Left ventricle myocardium inferior (tissue), 1 donor: ENCODE measurements at regions not wholly inside any gene's neighbourhood (a gene's known extent, or its start where the extent isn't known, plus 50 kb on each side); places are given as distances from the start of the nearest gene placed in this dataset.

Experiments used
- DNase-seq: peaks from one replicate; pipeline ENCODE4 v3.0.0-alpha.2; 2020
- H3K27ac ChIP-seq: fragments of 200-600 bp; replicated peaks from 2 replicates; pipeline ENCODE4 v1.8.0; 2021
- H3K27me3 ChIP-seq: fragments of 200-600 bp; 2 replicates; pipeline ENCODE4 v1.8.0; 2021; ENCODE audit warnings: low read depth
- H3K36me3 ChIP-seq: fragments of 200-600 bp; 2 replicates; pipeline ENCODE4 v1.8.0; 2021
- H3K4me1 ChIP-seq: fragments of 200-600 bp; 2 replicates; pipeline ENCODE4 v1.8.0; 2021
- H3K4me3 ChIP-seq: fragments of 200-600 bp; 2 replicates; pipeline ENCODE4 v1.8.0; 2021; ENCODE audit warnings: mild to moderate bottlenecking, moderate library complexity
- H3K9me3 ChIP-seq: fragments of 200-600 bp; replicated peaks from 2 replicates; pipeline ENCODE4 v1.8.0; 2021
- CTCF ChIP-seq: fragments of 200-600 bp; IDR thresholded peaks from 2 replicates; pipeline ENCODE4 v1.8.0; 2021; ENCODE audit warnings: antibody characterized with exemption, mild to moderate bottlenecking, borderline replicate concordance
- intact Hi-C: fragments of 100-400 bp; cut with micrococcal nuclease; formaldehyde crosslinking; loops from one replicate; pipeline ENCODE4 v1.11.0; 2022
- donor health status: DM: no; HTN: yes; CAD: no; lungs with severe emphysema.

- no peak for DNase-seq
- no peak overlapping the region for H3K27ac ChIP-seq
- TF ChIP-seq CTCF = no peak
- no peaks in the 10 kb centered on the region for H3K4me1 ChIP-seq
- no peak overlapping the region for H3K4me3 ChIP-seq
- intact Hi-C loops = no loop called here
- no peaks in the 10 kb centered on the region for H3K36me3 ChIP-seq
- H3K9me3 ChIP-seq = no peaks in the 10 kb centered on the region
- peaks cover 28% of the 10 kb centered on the region for H3K27me3 ChIP-seq
These were observed 183.7 kb upstream of the TCERG1L start for GRCh38 chr10:131495224-131495623.

- peaks cover 28% of the 10 kb centered on the region for H3K27me3 ChIP-seq
- H3K27ac ChIP-seq = no peak overlapping the region
- H3K36me3 ChIP-seq = no peaks in the 10 kb centered on the region
- H3K9me3 ChIP-seq = no peaks in the 10 kb centered on the region
- TF ChIP-seq CTCF = no peak
- H3K4me1 ChIP-seq = no peaks in the 10 kb centered on the region
- no peak for DNase-seq
- intact Hi-C loops = no loop called here
- no peak overlapping the region for H3K4me3 ChIP-seq
These were observed 184.4 kb upstream of the TCERG1L start for GRCh38 chr10:131495892-131496291.

GRCh38 chr10:131496351-131497052 lies 185.0 kb upstream of the TCERG1L start:
- no peak for TF ChIP-seq CTCF
- no peaks in the 10 kb centered on the region for H3K36me3 ChIP-seq
- intact Hi-C loops = no loop called here
- peaks cover 28% of the 10 kb centered on the region for H3K27me3 ChIP-seq
- H3K9me3 ChIP-seq = peaks cover 2% of the 10 kb centered on the region
- no peak overlapping the region for H3K4me3 ChIP-seq
- no peaks in the 10 kb centered on the region for H3K4me1 ChIP-seq
- no peak overlapping the region for H3K27ac ChIP-seq
- no peak for DNase-seq

- peaks cover 28% of the 10 kb centered on the region for H3K27me3 ChIP-seq
- no peak for DNase-seq
- TF ChIP-seq CTCF = no peak
- intact Hi-C loops = no loop called here
- H3K4me3 ChIP-seq = no peak overlapping the region
- H3K9me3 ChIP-seq = peaks cover 33% of the 10 kb centered on the region
- H3K4me1 ChIP-seq = no peaks in the 10 kb centered on the region
- no peaks in the 10 kb centered on the region for H3K36me3 ChIP-seq
- no peak overlapping the region for H3K27ac ChIP-seq
These were observed 188.0 kb upstream of the TCERG1L start for GRCh38 chr10:131499566-131499965.

GRCh38 chr10:131500181-131500580 lies 188.7 kb upstream of the TCERG1L start:
- Histone ChIP-seq H3K27ac (no peak overlapping the region), H3K4me1 (no peaks in the 10 kb centered on the region), H3K4me3 (no peak overlapping the region), H3K36me3 (no peaks in the 10 kb centered on the region), H3K27me3 (peaks cover 28% of the 10 kb centered on the region), H3K9me3 (peaks cover 39% of the 10 kb centered on the region)
- DNase-seq = no peak
- intact Hi-C loops = no loop called here
- no peak for TF ChIP-seq CTCF
